ENCODE measurements at regions not wholly inside any gene's neighbourhood (a gene's known extent, or its start where the extent isn't known, plus 50 kb on each side); places are given as distances from the start of the nearest gene placed in this dataset.
"Not testable (repeated sequence)": the region's sequence is repeated elsewhere in the genome, so short reads cannot be mapped to it uniquely, and the experiment has no call there.

- intact Hi-C loops (cut with DNase I): no loop called here
- no peaks in the 10 kb centered on the region for H3K36me3 ChIP-seq (replicated peaks in 1 of 2)
- H3K4me1 ChIP-seq (replicated peaks in 1 of 2): no peaks in the 10 kb centered on the region
- H3K9me3 ChIP-seq (replicated peaks in 1 of 3): no peaks in the 10 kb centered on the region
- no peak overlapping the region for H3K4me3 ChIP-seq
- no peak for DNase-seq
- no peak overlapping the region for H3K27ac ChIP-seq
- no peaks in the 10 kb centered on the region for H3K27me3 ChIP-seq
- TF ChIP-seq, protein P1, sequence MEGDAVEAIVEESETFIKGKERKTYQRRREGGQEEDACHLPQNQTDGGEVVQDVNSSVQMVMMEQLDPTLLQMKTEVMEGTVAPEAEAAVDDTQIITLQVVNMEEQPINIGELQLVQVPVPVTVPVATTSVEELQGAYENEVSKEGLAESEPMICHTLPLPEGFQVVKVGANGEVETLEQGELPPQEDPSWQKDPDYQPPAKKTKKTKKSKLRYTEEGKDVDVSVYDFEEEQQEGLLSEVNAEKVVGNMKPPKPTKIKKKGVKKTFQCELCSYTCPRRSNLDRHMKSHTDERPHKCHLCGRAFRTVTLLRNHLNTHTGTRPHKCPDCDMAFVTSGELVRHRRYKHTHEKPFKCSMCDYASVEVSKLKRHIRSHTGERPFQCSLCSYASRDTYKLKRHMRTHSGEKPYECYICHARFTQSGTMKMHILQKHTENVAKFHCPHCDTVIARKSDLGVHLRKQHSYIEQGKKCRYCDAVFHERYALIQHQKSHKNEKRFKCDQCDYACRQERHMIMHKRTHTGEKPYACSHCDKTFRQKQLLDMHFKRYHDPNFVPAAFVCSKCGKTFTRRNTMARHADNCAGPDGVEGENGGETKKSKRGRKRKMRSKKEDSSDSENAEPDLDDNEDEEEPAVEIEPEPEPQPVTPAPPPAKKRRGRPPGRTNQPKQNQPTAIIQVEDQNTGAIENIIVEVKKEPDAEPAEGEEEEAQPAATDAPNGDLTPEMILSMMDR (IDR thresholded peaks at IDR 0.05): no peak
- no peak for TF ChIP-seq POLR2A (IDR thresholded peaks at IDR 0.05)
Measured at GRCh38 chr3:110938629-110939028, 133.0 kb upstream of the NECTIN3 start.

DNA sequence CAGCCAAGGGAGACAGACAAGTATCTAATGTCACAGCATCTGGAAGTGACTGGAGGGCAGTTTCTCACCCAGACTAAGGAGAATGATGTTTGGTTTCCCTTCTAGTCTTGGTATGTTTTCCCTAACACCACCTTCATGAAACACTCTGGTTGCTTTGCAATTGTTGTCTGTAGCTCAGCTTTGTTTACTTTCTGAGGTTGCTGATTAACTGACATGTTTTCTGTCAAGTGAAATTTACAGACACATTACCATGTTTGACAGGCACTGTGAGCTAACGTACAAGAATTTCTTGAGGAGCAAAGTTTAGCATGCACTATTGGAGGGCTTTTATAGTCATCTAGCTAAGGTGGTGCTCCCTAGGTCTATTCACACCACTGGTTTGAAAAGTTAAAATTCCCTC, 131.6 kb upstream of the NECTIN3 start:
- Histone ChIP-seq H3K27ac (no peak overlapping the region), H3K27me3 (no peaks in the 10 kb centered on the region), H3K4me1 (replicated peaks in 1 of 2) (no peaks in the 10 kb centered on the region), H3K9me3 (replicated peaks in 1 of 3) (peaks cover 0 to under 1% (median 0%) of the 10 kb centered on the region in 3 donors), H3K36me3 (replicated peaks in 1 of 2) (no peaks in the 10 kb centered on the region), H3K4me3 (no peak overlapping the region)
- no peak for DNase-seq
- intact Hi-C loops (cut with DNase I): no loop called here
- TF ChIP-seq POLR2A (IDR thresholded peaks at IDR 0.05): no peak
- TF ChIP-seq, protein P1 (IDR thresholded peaks at IDR 0.05): no peak
- 11 to 39% (median 25%) methylated on average over 1 of the region's 1 CpG for WGBS, 4 donors

- intact Hi-C loops (cut with DNase I): no loop called here
- H3K4me1 ChIP-seq (replicated peaks in 1 of 2): no peaks in the 10 kb centered on the region
- DNase-seq: no peak
- H3K27ac ChIP-seq: no peak overlapping the region
- 90 to 100% (median 92%) methylated on average over 1 of the region's 1 CpG; no CpG with 5 or more reads in 1 of the 4 donors for WGBS, 4 donors
- H3K36me3 ChIP-seq (replicated peaks in 1 of 2): no peaks in the 10 kb centered on the region
- TF ChIP-seq, protein P1 (IDR thresholded peaks at IDR 0.05): no peak
- TF ChIP-seq POLR2A (IDR thresholded peaks at IDR 0.05): no peak
- H3K9me3 ChIP-seq (replicated peaks in 1 of 3): peaks cover 0 to 11% (median 3%) of the 10 kb centered on the region in 3 donors
- H3K27me3 ChIP-seq: no peaks in the 10 kb centered on the region
- no peak overlapping the region for H3K4me3 ChIP-seq
Measured at GRCh38 chr3:110944782-110945181, 126.8 kb upstream of the NECTIN3 start.

DNA sequence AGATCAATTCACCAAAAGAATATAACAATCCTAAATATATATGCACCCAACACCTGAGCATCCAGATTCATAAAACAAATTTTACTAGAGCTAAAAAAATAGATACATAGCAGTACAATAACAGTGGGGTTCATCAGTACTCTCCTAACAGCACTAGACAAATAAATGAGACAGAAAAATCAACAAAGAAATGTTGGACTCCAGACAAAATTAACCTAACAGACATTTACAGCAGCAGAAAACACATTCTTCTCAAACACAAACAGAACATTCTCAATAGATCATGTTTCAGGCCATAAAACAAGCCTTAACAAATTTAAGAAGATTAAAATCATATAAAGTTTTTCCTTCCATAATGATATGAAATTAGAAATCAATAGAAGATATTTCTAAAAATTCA, 124.8 kb upstream of the NECTIN3 start:
- Histone ChIP-seq H3K27me3 (no peaks in the 10 kb centered on the region), H3K9me3 (replicated peaks in 1 of 3) (peaks cover 0 to 11% (median 3%) of the 10 kb centered on the region in 3 donors), H3K4me1 (replicated peaks in 1 of 2) (no peaks in the 10 kb centered on the region), H3K27ac (no peak overlapping the region), H3K36me3 (replicated peaks in 1 of 2) (no peaks in the 10 kb centered on the region), H3K4me3 (no peak overlapping the region)
- no peak for DNase-seq
- intact Hi-C loops (cut with DNase I): no loop called here
- TF ChIP-seq, protein P1 (IDR thresholded peaks at IDR 0.05): no peak
- TF ChIP-seq POLR2A (IDR thresholded peaks at IDR 0.05): no peak

GRCh38 chr3:110949194-110949593, 122.4 kb upstream of the NECTIN3 start:
- DNase-seq; H3K4me3 ChIP-seq; H3K36me3 ChIP-seq (replicated peaks in 1 of 2); H3K27me3 ChIP-seq; H3K4me1 ChIP-seq (replicated peaks in 1 of 2); H3K27ac ChIP-seq; intact Hi-C loops (cut with DNase I): not testable (repeated sequence)
- 44 to 80% (median 59%) methylated on average over 1 of the region's 1 CpG for WGBS, 4 donors
- peaks cover 0 to 11% (median 3%) of the 10 kb centered on the region in 3 donors for H3K9me3 ChIP-seq (replicated peaks in 1 of 3)
